OCI-LY3 (cell line): ENCODE measurements at regions not wholly inside any gene's neighbourhood (a gene's known extent, or its start where the extent isn't known, plus 50 kb on each side); places are given as distances from the start of the nearest gene placed in this dataset.
A peak's percentile ranks its signal among the peaks of the same experiment; 100 is the strongest.

Experiments used
- H2AFZ ChIP-seq: fragments of 200-600, 300-600 bp; shearing (Covaris generic); 2 replicates; pipeline ENCODE4 v1.6.0; 2014; ENCODE audit warnings: antibody characterized with exemption, low read depth, low read length
- H3K27ac ChIP-seq: fragments of 200-600, 300-600 bp; sonication (generic); 2 replicates; pipeline ENCODE4 v1.5.1; 2014; ENCODE audit warnings: mild to moderate bottlenecking, low read length, moderate library complexity, mixed read lengths
- H3K27me3 ChIP-seq: fragments of 200-600, 300-600 bp; sonication (generic); 2 replicates; pipeline ENCODE4 v1.6.1; 2014; ENCODE audit warnings: low read depth, low read length, mixed read lengths
- H3K36me3 ChIP-seq: fragments of 200-600, 300-600 bp; sonication (generic); replicated peaks from 2 replicates; pipeline ENCODE3; 2014; ENCODE audit warnings: low read depth, low read length, mixed read lengths
- H3K4me1 ChIP-seq: fragments of 300-600, 200-600 bp; sonication (generic); 2 replicates; pipeline ENCODE4 v1.6.1; 2014; ENCODE audit warnings: low read length, mixed read lengths
- H3K4me2 ChIP-seq: fragments of 200-600, 300-600 bp; sonication (generic); 2 replicates; pipeline ENCODE4 v1.6.1; 2014; ENCODE audit warnings: low read length, mixed read lengths
- H3K4me3 ChIP-seq: fragments of 300-600, 200-600 bp; sonication (generic); 2 replicates; pipeline ENCODE4 v1.5.1; 2014; ENCODE audit warnings: antibody characterized with exemption, mild to moderate bottlenecking, low read length, moderate library complexity
- H3K79me2 ChIP-seq: fragments of 300-600, 200-600 bp; shearing (Covaris generic); 2 replicates; pipeline ENCODE4 v1.6.1; 2014; ENCODE audit warnings: mild to moderate bottlenecking, low read length, mixed read lengths
- H3K9ac ChIP-seq: fragments of 300-600, 200-600 bp; shearing (Covaris generic); 2 replicates; pipeline ENCODE4 v1.6.0; 2014; ENCODE audit warnings: mild to moderate bottlenecking, low read length, moderate library complexity
- H3K9me3 ChIP-seq: fragments of 200-600, 300-600 bp; shearing (Covaris generic); 2 replicates; pipeline ENCODE4 v1.6.1; 2014; ENCODE audit warnings: low read length, mixed read lengths; ENCODE audit not compliant: insufficient read depth
- H4K20me1 ChIP-seq: fragments of 200-600, 300-600 bp; sonication (generic); 2 replicates; pipeline ENCODE4 v1.6.1; 2016; ENCODE audit warnings: low read length, mixed read lengths; ENCODE audit not compliant: insufficient read depth
- CTCF ChIP-seq: fragments of 200-600, 300-600 bp; sonication (generic); IDR thresholded peaks from 2 replicates; pipeline ENCODE4 v1.5.1; 2014; ENCODE audit warnings: antibody characterized with exemption, low read length, low read depth
- EZH2phosphoT487 ChIP-seq: fragments of 200-600 bp; shearing (Covaris generic); IDR thresholded peaks from 2 replicates; pipeline ENCODE4 v1.6.1; 2018; ENCODE audit warnings: antibody characterized with exemption, mixed run types, low read depth

- Histone ChIP-seq H4K20me1 (no peaks in the 10 kb centered on the region), H3K9ac (no peak overlapping the region), H3K4me1 (peaks cover 33% of the 10 kb centered on the region), H3K27ac (no peak overlapping the region), H3K79me2 (no peaks in the 10 kb centered on the region), H3K4me2 (no peak overlapping the region), H2AFZ (no peak overlapping the region), H3K36me3 (no peaks in the 10 kb centered on the region), H3K4me3 (no peak overlapping the region), H3K27me3 (no peaks in the 10 kb centered on the region), H3K9me3 (no peaks in the 10 kb centered on the region)
- TF ChIP-seq EZH2phosphoT487 (no peak), CTCF (no peak)
Observed at GRCh38 chr4:86529436-86529835, 64.7 kb upstream of the PTPN13 start.

- Histone ChIP-seq H3K4me3 (no peak overlapping the region), H3K79me2 (no peaks in the 10 kb centered on the region), H4K20me1 (no peaks in the 10 kb centered on the region), H2AFZ (peak overlapping the region; percentile 57), H3K9me3 (no peaks in the 10 kb centered on the region), H3K4me1 (peaks cover 33% of the 10 kb centered on the region), H3K9ac (no peak overlapping the region), H3K27me3 (no peaks in the 10 kb centered on the region), H3K36me3 (no peaks in the 10 kb centered on the region), H3K4me2 (peak overlapping the region; percentile 43), H3K27ac (peak overlapping the region; percentile 18)
- no peak for TF ChIP-seq EZH2phosphoT487
- TF ChIP-seq CTCF = no peak
Observed at GRCh38 chr4:86530183-86530582, 63.9 kb upstream of the PTPN13 start.

- no peak overlapping the region for H3K9ac ChIP-seq
- no peaks in the 10 kb centered on the region for H3K36me3 ChIP-seq
- TF ChIP-seq EZH2phosphoT487 (no peak), CTCF (no peak)
- no peaks in the 10 kb centered on the region for H3K9me3 ChIP-seq
- no peaks in the 10 kb centered on the region for H4K20me1 ChIP-seq
- H3K79me2 ChIP-seq = no peaks in the 10 kb centered on the region
- no peaks in the 10 kb centered on the region for H3K27me3 ChIP-seq
- peaks cover 22% of the 10 kb centered on the region for H3K4me1 ChIP-seq
- H3K27ac ChIP-seq = no peak overlapping the region
- H3K4me3 ChIP-seq = no peak overlapping the region
- H3K4me2 ChIP-seq = no peak overlapping the region
- no peak overlapping the region for H2AFZ ChIP-seq
Observed at GRCh38 chr4:86531440-86531839, 62.7 kb upstream of the PTPN13 start.

- H3K4me3 ChIP-seq = no peak overlapping the region
- no peak for TF ChIP-seq EZH2phosphoT487
- no peak for TF ChIP-seq CTCF
- no peaks in the 10 kb centered on the region for H3K36me3 ChIP-seq
- no peaks in the 10 kb centered on the region for H3K79me2 ChIP-seq
- no peaks in the 10 kb centered on the region for H4K20me1 ChIP-seq
- no peaks in the 10 kb centered on the region for H3K27me3 ChIP-seq
- no peak overlapping the region for H3K27ac ChIP-seq
- H3K9ac ChIP-seq = no peak overlapping the region
- H3K4me2 ChIP-seq = no peak overlapping the region
- peaks cover 27% of the 10 kb centered on the region for H3K4me1 ChIP-seq
- H2AFZ ChIP-seq = no peak overlapping the region
- no peaks in the 10 kb centered on the region for H3K9me3 ChIP-seq
Observed at GRCh38 chr4:86532851-86533250, 61.3 kb upstream of the PTPN13 start.
